GM21737 (cell line): ENCODE measurements at regions not wholly inside any gene's neighbourhood (a gene's known extent, or its start where the extent isn't known, plus 50 kb on each side); places are given as distances from the start of the nearest gene placed in this dataset.
"Not testable (repeated sequence)": the region's sequence is repeated elsewhere in the genome, so short reads cannot be mapped to it uniquely, and the experiment has no call there.

ENCODE experiments used
- ATAC-seq: cut with Tn5 transposase; IDR thresholded peaks from one replicate; pipeline ENCODE4 v1.9.1; 2021; ENCODE audit warnings: mild to moderate bottlenecking, moderate library complexity; ENCODE audit not compliant: unreplicated experiment

- ATAC-seq: no peak
These were observed 270.6 kb downstream of the FBXO8 start for GRCh38 chr4:174012886-174013259.

- ATAC-seq: no peak
These were observed 271.2 kb downstream of the FBXO8 start for GRCh38 chr4:174012135-174012885.

GRCh38 chr4:174010547-174010946 lies 272.9 kb downstream of the FBXO8 start:
- ATAC-seq: no peak

GRCh38 chr4:174009686-174010451 lies 273.6 kb downstream of the FBXO8 start:
- no peak for ATAC-seq

GRCh38 chr4:174005422-174005821 lies 278.0 kb downstream of the FBXO8 start:
- no peak for ATAC-seq

GRCh38 chr4:173998471-173999144 lies 284.9 kb downstream of the FBXO8 start:
- ATAC-seq: no peak

- ATAC-seq: not testable (repeated sequence)
These were observed 287.7 kb downstream of the FBXO8 start for GRCh38 chr4:173995779-173996178.

- no peak for ATAC-seq
These were observed 291.7 kb downstream of the FBXO8 start for GRCh38 chr4:173991814-173992213.

GRCh38 chr4:173991316-173991715 lies 292.2 kb downstream of the FBXO8 start:
- no peak for ATAC-seq

- ATAC-seq: no peak
These were observed 292.6 kb downstream of the FBXO8 start for GRCh38 chr4:173990869-173991210.

- ATAC-seq: no peak
These were observed 293.2 kb downstream of the FBXO8 start for GRCh38 chr4:173990126-173990868.

- ATAC-seq: not testable (repeated sequence)
These were observed 319.9 kb downstream of the FBXO8 start for GRCh38 chr4:173963523-173963922.

- ATAC-seq: no peak
These were observed 323.1 kb downstream of the FBXO8 start for GRCh38 chr4:173960398-173960797.

- no peak for ATAC-seq
These were observed 325.0 kb downstream of the FBXO8 start for GRCh38 chr4:173958445-173958844.

- no peak for ATAC-seq
These were observed 339.9 kb downstream of the FBXO8 start for GRCh38 chr4:173943547-173943946.

GRCh38 chr4:173940146-173940545 lies 343.3 kb downstream of the FBXO8 start:
- ATAC-seq: no peak

- no peak for ATAC-seq
These were observed 345.7 kb downstream of the FBXO8 start for GRCh38 chr4:173937631-173938270.

GRCh38 chr4:173936861-173937260 lies 346.6 kb downstream of the FBXO8 start:
- ATAC-seq: no peak

GRCh38 chr4:173935622-173936405 lies 347.7 kb downstream of the FBXO8 start:
- no peak for ATAC-seq
